ENCODE measurements at regions not wholly inside any gene's neighbourhood (a gene's known extent, or its start where the extent isn't known, plus 50 kb on each side); places are given as distances from the start of the nearest gene placed in this dataset.

DNA sequence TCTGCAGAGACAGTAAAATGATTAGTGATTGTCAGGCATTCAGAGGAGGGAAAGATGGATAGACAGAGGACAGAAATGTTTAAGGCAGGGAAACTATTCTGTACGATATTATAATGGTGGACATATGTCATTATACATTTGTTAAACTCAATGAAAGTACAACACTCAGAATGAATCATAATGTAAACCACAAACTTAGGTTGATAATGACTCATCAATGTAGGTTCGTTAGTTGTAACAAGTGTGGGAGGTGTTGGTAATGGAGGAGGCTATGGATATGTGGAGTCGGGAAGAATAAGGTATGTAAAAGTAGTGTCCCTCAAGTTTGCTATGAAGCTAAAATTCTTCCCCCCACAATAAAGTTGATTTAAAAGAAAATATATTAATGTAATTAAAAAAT lies 455.0 kb downstream of the BRINP3 start:
- H3K4me3 ChIP-seq (ENCODE audit: low read depth, low read length), result no peak overlapping the region
- TF ChIP-seq, protein P1, sequence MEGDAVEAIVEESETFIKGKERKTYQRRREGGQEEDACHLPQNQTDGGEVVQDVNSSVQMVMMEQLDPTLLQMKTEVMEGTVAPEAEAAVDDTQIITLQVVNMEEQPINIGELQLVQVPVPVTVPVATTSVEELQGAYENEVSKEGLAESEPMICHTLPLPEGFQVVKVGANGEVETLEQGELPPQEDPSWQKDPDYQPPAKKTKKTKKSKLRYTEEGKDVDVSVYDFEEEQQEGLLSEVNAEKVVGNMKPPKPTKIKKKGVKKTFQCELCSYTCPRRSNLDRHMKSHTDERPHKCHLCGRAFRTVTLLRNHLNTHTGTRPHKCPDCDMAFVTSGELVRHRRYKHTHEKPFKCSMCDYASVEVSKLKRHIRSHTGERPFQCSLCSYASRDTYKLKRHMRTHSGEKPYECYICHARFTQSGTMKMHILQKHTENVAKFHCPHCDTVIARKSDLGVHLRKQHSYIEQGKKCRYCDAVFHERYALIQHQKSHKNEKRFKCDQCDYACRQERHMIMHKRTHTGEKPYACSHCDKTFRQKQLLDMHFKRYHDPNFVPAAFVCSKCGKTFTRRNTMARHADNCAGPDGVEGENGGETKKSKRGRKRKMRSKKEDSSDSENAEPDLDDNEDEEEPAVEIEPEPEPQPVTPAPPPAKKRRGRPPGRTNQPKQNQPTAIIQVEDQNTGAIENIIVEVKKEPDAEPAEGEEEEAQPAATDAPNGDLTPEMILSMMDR (IDR thresholded peaks at IDR 0.05; ENCODE audit: borderline replicate concordance, insufficient read depth, low read depth, low read length), result no peak

DNA sequence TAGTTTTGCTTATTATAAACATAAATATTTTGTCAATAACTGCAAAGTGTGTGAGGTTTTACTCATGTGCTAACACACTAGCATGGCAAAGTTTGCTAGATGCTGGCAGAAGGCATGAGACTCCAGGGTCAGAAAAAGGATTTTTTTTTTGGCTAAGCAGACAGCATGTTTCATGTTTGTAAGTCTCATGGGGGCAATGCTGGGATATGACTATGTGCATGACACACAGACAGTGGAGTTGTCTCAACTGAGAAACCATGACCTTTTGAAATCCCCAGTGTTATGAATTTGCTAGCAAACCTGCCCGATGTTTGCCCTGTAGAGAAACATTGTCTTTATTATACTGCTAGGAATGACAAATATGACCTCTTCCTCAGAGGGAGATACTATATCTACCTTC lies 448.2 kb downstream of the BRINP3 start:
- no peak overlapping the region for H3K4me3 ChIP-seq (ENCODE audit: low read depth, low read length)
- TF ChIP-seq, protein P1 (IDR thresholded peaks at IDR 0.05; ENCODE audit: borderline replicate concordance, insufficient read depth, low read depth, low read length), result no peak

DNA sequence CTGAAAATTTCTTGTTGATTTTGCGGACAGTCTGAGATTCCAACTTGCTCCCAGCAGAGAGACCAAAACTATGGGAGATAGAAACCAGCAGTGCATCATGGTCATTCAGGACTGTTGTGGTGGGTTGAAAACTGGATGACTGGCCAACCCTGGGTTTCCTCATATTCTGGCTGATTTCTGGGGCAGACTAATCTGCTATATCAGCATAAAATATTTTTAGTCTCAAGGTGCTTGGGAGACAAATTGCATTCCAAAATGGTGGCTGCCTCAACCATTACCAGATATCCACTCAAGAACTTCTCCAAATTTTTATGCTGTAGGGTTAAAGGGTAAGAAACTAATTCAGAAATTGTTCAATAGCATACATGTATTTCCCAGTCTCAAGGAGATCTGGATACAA lies 434.0 kb downstream of the BRINP3 start:
- H3K4me3 ChIP-seq (ENCODE audit: low read depth, low read length), result no peak overlapping the region
- TF ChIP-seq, protein P1 (IDR thresholded peaks at IDR 0.05; ENCODE audit: borderline replicate concordance, insufficient read depth, low read depth, low read length), result no peak

DNA sequence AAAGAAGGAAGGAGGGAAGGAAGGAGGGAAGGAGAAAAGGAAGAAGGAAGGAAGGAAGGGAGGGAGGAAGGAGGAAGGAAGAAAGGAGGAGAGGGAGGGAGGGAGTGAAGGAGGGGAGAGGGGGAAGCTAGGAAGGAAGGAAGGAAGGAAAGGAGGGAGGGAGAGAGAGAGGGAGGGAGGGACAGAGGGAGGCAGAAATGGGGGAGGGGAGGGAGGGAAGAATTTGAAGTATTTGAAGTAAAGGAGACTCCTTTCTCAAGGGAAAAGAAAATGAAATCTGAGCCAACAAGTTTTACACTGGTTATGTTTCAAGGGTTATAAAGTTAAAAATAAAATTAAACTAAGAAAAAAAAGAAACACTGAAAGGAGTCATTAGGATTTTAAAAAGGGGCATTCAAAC lies 431.4 kb downstream of the BRINP3 start:
- TF ChIP-seq, protein P1 (IDR thresholded peaks at IDR 0.05; ENCODE audit: borderline replicate concordance, insufficient read depth, low read depth, low read length), result no peak
- no peak overlapping the region for H3K4me3 ChIP-seq (ENCODE audit: low read depth, low read length)

All from GM12875 (cell line).